ENCODE measurements at regions not wholly inside any gene's neighbourhood (a gene's known extent, or its start where the extent isn't known, plus 50 kb on each side); places are given as distances from the start of the nearest gene placed in this dataset.

DNA sequence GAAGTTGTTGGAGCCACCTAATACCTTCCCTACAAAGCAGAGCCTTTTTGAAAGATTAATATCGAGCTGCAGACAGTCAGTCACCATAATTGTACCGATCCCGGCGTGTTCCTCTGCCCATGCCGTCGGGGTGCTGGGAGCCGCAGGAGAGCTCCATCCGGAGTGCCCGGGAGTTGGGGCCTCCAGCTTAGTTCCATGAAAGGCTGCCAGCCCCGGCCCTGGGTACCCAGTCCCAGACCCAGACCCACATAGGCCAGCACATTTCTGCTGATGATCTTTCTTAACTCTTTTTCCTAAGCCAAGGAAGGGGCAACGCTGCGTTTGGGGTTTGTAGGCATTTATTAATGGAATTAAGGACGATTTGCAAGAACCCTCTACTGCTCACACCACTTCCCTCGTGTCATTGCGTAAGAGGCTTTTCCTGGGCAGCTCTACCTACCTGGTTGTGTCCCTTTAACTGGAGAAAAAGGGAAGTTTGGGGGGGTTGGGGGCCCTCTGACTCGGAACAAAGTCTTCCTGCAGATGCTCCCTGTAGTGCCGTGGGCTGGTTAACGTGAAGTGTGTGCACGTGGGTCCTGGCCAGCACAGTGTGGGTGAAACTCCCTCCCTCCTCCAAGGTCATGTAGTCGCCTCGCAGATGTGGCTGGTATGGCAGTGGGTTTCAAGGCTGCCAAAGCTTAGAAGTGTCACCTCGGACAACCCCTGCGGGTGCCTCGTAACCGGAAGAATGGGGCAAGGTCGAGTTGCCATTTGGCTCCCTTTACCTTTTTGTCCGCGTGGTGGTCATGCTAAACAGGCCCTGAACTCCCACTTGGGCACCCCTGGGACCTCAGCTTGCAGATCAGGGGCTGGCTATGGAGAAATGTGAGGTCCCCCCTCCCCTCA, 54.3 kb upstream of the APCDD1L start:
- TF ChIP-seq, protein P1, sequence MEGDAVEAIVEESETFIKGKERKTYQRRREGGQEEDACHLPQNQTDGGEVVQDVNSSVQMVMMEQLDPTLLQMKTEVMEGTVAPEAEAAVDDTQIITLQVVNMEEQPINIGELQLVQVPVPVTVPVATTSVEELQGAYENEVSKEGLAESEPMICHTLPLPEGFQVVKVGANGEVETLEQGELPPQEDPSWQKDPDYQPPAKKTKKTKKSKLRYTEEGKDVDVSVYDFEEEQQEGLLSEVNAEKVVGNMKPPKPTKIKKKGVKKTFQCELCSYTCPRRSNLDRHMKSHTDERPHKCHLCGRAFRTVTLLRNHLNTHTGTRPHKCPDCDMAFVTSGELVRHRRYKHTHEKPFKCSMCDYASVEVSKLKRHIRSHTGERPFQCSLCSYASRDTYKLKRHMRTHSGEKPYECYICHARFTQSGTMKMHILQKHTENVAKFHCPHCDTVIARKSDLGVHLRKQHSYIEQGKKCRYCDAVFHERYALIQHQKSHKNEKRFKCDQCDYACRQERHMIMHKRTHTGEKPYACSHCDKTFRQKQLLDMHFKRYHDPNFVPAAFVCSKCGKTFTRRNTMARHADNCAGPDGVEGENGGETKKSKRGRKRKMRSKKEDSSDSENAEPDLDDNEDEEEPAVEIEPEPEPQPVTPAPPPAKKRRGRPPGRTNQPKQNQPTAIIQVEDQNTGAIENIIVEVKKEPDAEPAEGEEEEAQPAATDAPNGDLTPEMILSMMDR (IDR thresholded peaks at IDR 0.05), result no peak
- TF ChIP-seq POLR2A (IDR thresholded peaks at IDR 0.05), result no peak
- WGBS, 2 donors, result 62 to 66% methylated on average over 28 of the region's 28 CpGs
- no peak for DNase-seq (ENCODE audit: low spot score in 2 of 2)
- intact Hi-C loops (cut with DNase I; ENCODE audit: low total_unique reads), result no loop called here
- H3K4me3 ChIP-seq (ENCODE audit: low read depth, poor library complexity, severe bottlenecking), result no peak overlapping the region

DNA sequence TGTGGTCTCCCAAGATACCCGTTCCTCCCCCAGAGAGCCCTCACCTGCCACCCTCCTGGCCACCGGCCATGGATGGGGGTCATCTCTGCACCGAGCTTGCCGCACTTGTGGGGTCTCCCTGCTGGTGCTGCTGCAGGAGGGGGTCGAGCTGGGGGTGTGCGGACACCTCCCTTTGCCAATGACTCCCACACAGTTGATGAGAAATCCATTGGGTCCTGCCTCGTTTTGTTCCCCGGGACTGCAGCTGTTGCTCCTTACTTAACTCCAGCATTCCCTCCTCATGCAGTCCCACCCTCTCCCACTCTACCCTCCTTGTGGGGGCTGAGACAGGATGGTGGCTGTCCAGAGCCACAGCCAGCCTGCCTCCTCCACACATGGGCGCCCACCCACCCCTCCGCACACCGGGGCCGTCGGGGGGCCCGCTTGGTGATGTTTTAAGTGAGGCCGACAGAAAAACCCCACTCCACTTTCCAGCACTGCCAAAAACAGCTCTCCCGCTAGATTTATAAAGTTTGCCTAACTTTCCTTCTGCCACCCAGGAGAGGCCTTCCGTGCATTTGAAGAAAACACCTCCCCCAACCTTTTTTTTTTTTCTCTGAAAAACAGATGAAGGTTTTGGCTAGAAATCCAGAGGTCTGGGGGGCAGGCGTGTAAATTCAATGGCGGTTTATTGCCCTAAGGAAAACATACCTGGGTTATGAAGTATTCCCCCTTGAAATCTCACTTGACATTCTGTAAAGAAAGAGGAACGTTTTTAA, 53.5 kb upstream of the APCDD1L start:
- 44 to 59% methylated on average over 20 of the region's 20 CpGs for WGBS, 2 donors
- intact Hi-C loops (cut with DNase I; ENCODE audit: low total_unique reads), result no loop called here
- no peak overlapping the region for H3K4me3 ChIP-seq (ENCODE audit: low read depth, poor library complexity, severe bottlenecking)
- TF ChIP-seq, protein P1 (IDR thresholded peaks at IDR 0.05), result no peak
- no peak for TF ChIP-seq POLR2A (IDR thresholded peaks at IDR 0.05)
- DNase-seq (ENCODE audit: low spot score in 2 of 2), result no peak

DNA sequence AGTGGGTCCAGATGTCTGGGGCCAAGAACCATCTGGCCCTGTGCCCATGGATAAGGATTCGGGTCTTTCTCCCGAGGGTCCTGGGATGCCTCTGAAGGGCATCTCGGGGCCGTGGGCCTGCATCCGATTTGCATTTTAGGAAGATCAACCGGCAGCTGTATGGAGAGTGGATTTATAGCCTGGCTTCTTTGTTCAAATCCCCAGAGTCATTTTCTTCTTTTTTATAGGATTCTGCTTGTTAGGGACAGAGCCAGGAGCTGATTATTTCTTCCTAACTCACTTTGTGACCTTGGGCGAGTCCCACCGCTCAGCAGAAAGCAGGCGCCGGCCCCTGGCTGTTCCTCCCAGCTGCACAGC, 52.9 kb upstream of the APCDD1L start:
- DNase-seq (ENCODE audit: low spot score in 2 of 2), result no peak
- H3K4me3 ChIP-seq (ENCODE audit: low read depth, poor library complexity, severe bottlenecking), result no peak overlapping the region
- TF ChIP-seq, protein P1 (IDR thresholded peaks at IDR 0.05), result no peak
- no peak for TF ChIP-seq POLR2A (IDR thresholded peaks at IDR 0.05)
- 62 to 63% methylated on average over 10 of the region's 10 CpGs for WGBS, 2 donors
- intact Hi-C loops (cut with DNase I; ENCODE audit: low total_unique reads), result no loop called here

DNA sequence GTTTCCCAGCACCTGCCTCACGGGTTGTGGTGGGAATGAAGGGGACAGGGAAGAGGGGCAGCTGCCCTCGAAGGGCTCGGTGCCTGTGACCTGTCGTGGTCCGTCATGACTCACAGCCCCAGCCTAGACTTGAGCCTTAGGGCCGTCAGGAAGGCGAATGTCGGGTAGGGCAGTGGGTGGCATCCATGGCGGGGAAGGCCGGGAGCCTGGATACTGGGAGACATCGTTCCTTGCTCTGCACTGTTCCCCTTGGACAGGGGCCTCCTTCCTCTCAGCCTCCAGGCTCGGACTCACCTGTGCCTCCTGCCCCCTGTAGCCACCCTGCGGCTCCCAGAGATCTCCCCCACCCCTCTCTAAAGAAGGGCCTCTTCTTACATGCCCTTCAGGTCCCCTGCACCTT, 52.2 kb upstream of the APCDD1L start:
- no peak overlapping the region for H3K4me3 ChIP-seq (ENCODE audit: low read depth, poor library complexity, severe bottlenecking)
- TF ChIP-seq, protein P1 (IDR thresholded peaks at IDR 0.05), result no peak
- TF ChIP-seq POLR2A (IDR thresholded peaks at IDR 0.05), result no peak
- DNase-seq (ENCODE audit: low spot score in 2 of 2), result no peak
- intact Hi-C loops (cut with DNase I; ENCODE audit: low total_unique reads), result no loop called here
- 92 to 93% methylated on average over 13 of the region's 13 CpGs for WGBS, 2 donors

DNA sequence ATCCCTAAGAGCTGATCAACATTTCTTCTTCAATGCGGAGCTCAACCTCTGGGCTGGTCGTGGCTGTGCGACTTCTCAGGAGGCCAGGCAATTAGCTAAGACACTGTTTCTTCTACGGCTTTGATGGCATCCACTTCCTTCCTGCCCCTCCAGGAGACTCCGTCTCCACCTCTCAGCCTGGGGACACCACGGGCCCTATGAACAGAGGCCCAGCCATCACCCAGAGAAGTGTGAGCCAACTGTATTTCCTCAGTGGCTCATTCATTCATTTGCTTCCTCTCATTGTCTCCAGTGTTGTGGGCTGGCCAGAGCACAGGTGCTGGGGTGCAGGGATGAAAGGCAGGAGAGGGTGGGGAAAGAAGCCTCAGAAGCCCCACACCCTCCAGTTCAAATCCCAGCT, 51.8 kb upstream of the APCDD1L start:
- 70 to 73% methylated on average over 6 of the region's 6 CpGs for WGBS, 2 donors
- no peak for DNase-seq (ENCODE audit: low spot score in 2 of 2)
- TF ChIP-seq POLR2A (IDR thresholded peaks at IDR 0.05), result no peak
- intact Hi-C loops (cut with DNase I; ENCODE audit: low total_unique reads), result no loop called here
- no peak overlapping the region for H3K4me3 ChIP-seq (ENCODE audit: low read depth, poor library complexity, severe bottlenecking)

DNA sequence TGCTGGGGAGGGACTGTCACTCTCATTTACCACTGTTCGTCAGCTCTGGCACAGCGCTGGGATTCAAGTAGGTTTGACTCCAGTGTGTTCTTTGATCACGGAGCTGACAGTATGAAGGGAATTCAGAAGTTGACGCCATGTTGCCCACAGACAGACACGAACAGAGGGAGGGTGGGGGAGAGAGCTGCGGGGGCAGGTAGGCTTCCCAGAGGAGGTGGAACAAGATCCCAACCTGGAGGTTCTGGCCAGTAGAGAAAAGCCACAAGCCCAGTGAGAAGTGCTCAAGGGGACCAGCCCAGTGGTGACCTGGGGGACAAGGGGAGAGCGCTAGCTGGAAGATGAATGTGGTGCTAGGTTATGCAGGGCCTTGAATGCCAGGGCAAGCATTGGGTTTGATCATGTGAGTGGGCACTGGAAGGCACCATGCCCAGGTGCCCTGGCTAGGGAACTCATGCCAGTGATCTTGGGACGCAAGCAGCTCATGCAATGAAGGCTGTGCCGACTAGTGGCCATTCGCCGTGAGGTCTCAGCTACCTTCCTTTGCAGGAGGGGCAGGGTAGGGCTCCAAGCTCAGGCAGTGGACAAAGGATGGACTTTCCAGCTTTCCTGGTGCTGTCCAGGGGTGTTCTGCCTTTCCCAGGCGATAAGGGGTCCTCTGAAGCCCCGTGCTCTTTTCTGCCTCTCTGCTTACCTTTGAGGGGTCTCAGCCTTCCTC, 50.4 kb upstream of the APCDD1L start:
- intact Hi-C loops (cut with DNase I; ENCODE audit: low total_unique reads), result no loop called here
- H3K4me3 ChIP-seq (ENCODE audit: low read depth, poor library complexity, severe bottlenecking), result no peak overlapping the region
- WGBS, 2 donors, result 92 to 96% methylated on average over 13 of the region's 13 CpGs
- no peak for TF ChIP-seq POLR2A (IDR thresholded peaks at IDR 0.05)
- TF ChIP-seq, protein P1 (IDR thresholded peaks at IDR 0.05), result no peak
- DNase-seq (ENCODE audit: low spot score in 2 of 2), result no peak

Data from lower leg skin (tissue), 4 donors.